ENCODE measurements at regions not wholly inside any gene's neighbourhood (a gene's known extent, or its start where the extent isn't known, plus 50 kb on each side); places are given as distances from the start of the nearest gene placed in this dataset.

GRCh38 chr3:65094723-65095122, 406.9 kb upstream of the ADAMTS9 start:
- no peak overlapping the region for H2AFZ ChIP-seq (ENCODE audit: low read depth, low read length)
- no peaks in the 10 kb centered on the region for H3K4me1 ChIP-seq (ENCODE audit: insufficient read depth, low read length)
- Mint-ChIP-seq H3K36me3 (ENCODE audit: low read depth, unreplicated experiment) (no peaks in the 10 kb centered on the region), H3K27ac (ENCODE audit: unreplicated experiment) (no peak overlapping the region), H3K4me3 (ENCODE audit: unreplicated experiment) (no peak overlapping the region), H3K4me1 (ENCODE audit: low read depth, unreplicated experiment) (no peaks in the 10 kb centered on the region), H3K27me3 (ENCODE audit: low read depth, unreplicated experiment) (peaks cover 4% of the 10 kb centered on the region), H3K9me3 (ENCODE audit: unreplicated experiment) (peaks cover 3% of the 10 kb centered on the region)
- H3K36me3 ChIP-seq (ENCODE audit: insufficient read depth, low read length) = no peaks in the 10 kb centered on the region
- TF ChIP-seq CTCF (IDR thresholded peaks at IDR 0.05; ENCODE audit: insufficient read depth, low read depth, low read length) (no peak), EZH2 (IDR thresholded peaks at IDR 0.05; ENCODE audit: insufficient read depth, low read length) (no peak)
- DNase-seq (ENCODE audit: low read depth) = no peak
- H3K4me2 ChIP-seq (ENCODE audit: low read length) = no peak overlapping the region
- no peak for FAIRE-seq
- H3K27ac ChIP-seq (ENCODE audit: low read depth, low read length) = no peak overlapping the region
- H3K4me3 ChIP-seq (ENCODE audit: insufficient read depth, low read depth, low read length) = no peak overlapping the region
- H3K79me2 ChIP-seq (ENCODE audit: insufficient read depth, low read length) = no peaks in the 10 kb centered on the region
- no peaks in the 10 kb centered on the region for H4K20me1 ChIP-seq (ENCODE audit: insufficient read depth, low read length)
- no peak overlapping the region for H3K9ac ChIP-seq (ENCODE audit: low read length)
- no peaks in the 10 kb centered on the region for H3K9me3 ChIP-seq (ENCODE audit: insufficient read depth, low read depth, low read length)
- no peaks in the 10 kb centered on the region for H3K27me3 ChIP-seq (ENCODE audit: insufficient read depth, low read length)

- H4K20me1 ChIP-seq (ENCODE audit: insufficient read depth, low read length) = no peaks in the 10 kb centered on the region
- peaks cover 4% of the 10 kb centered on the region for H3K27me3 Mint-ChIP-seq (ENCODE audit: low read depth, unreplicated experiment)
- H3K36me3 Mint-ChIP-seq (ENCODE audit: low read depth, unreplicated experiment) = no peaks in the 10 kb centered on the region
- H3K27me3 ChIP-seq (ENCODE audit: insufficient read depth, low read length) = no peaks in the 10 kb centered on the region
- peaks cover 3% of the 10 kb centered on the region for H3K9me3 Mint-ChIP-seq (ENCODE audit: unreplicated experiment)
- H3K4me1 Mint-ChIP-seq (ENCODE audit: low read depth, unreplicated experiment) = no peaks in the 10 kb centered on the region
- H3K27ac ChIP-seq (ENCODE audit: low read depth, low read length) = no peak overlapping the region
- no peak overlapping the region for H2AFZ ChIP-seq (ENCODE audit: low read depth, low read length)
- DNase-seq (ENCODE audit: low read depth) = no peak
- H3K27ac Mint-ChIP-seq (ENCODE audit: unreplicated experiment) = no peak overlapping the region
- no peak overlapping the region for H3K9ac ChIP-seq (ENCODE audit: low read length)
- H3K4me3 ChIP-seq (ENCODE audit: insufficient read depth, low read depth, low read length) = no peak overlapping the region
- H3K4me2 ChIP-seq (ENCODE audit: low read length) = no peak overlapping the region
- H3K4me1 ChIP-seq (ENCODE audit: insufficient read depth, low read length) = no peaks in the 10 kb centered on the region
- no peak overlapping the region for H3K4me3 Mint-ChIP-seq (ENCODE audit: unreplicated experiment)
- H3K36me3 ChIP-seq (ENCODE audit: insufficient read depth, low read length) = no peaks in the 10 kb centered on the region
- no peaks in the 10 kb centered on the region for H3K9me3 ChIP-seq (ENCODE audit: insufficient read depth, low read depth, low read length)
- FAIRE-seq = no peak
- TF ChIP-seq EZH2 (IDR thresholded peaks at IDR 0.05; ENCODE audit: insufficient read depth, low read length) (no peak), CTCF (IDR thresholded peaks at IDR 0.05; ENCODE audit: insufficient read depth, low read depth, low read length) (no peak)
- no peaks in the 10 kb centered on the region for H3K79me2 ChIP-seq (ENCODE audit: insufficient read depth, low read length)
Measured at GRCh38 chr3:65093641-65094040, 405.8 kb upstream of the ADAMTS9 start.

- no peaks in the 10 kb centered on the region for H3K79me2 ChIP-seq (ENCODE audit: insufficient read depth, low read length)
- H2AFZ ChIP-seq (ENCODE audit: low read depth, low read length) = no peak overlapping the region
- H3K9ac ChIP-seq (ENCODE audit: low read length) = no peak overlapping the region
- TF ChIP-seq EZH2 (IDR thresholded peaks at IDR 0.05; ENCODE audit: insufficient read depth, low read length) (no peak), CTCF (IDR thresholded peaks at IDR 0.05; ENCODE audit: insufficient read depth, low read depth, low read length) (no peak)
- Mint-ChIP-seq H3K27me3 (ENCODE audit: low read depth, unreplicated experiment) (peaks cover 7% of the 10 kb centered on the region), H3K4me3 (ENCODE audit: unreplicated experiment) (no peak overlapping the region), H3K4me1 (ENCODE audit: low read depth, unreplicated experiment) (no peaks in the 10 kb centered on the region), H3K9me3 (ENCODE audit: unreplicated experiment) (peaks cover 3% of the 10 kb centered on the region), H3K36me3 (ENCODE audit: low read depth, unreplicated experiment) (no peaks in the 10 kb centered on the region), H3K27ac (ENCODE audit: unreplicated experiment) (no peak overlapping the region)
- H3K4me2 ChIP-seq (ENCODE audit: low read length) = no peak overlapping the region
- no peak overlapping the region for H3K27ac ChIP-seq (ENCODE audit: low read depth, low read length)
- no peak overlapping the region for H3K4me3 ChIP-seq (ENCODE audit: insufficient read depth, low read depth, low read length)
- FAIRE-seq (no peak), DNase-seq (ENCODE audit: low read depth) (no peak)
- no peaks in the 10 kb centered on the region for H3K36me3 ChIP-seq (ENCODE audit: insufficient read depth, low read length)
- H4K20me1 ChIP-seq (ENCODE audit: insufficient read depth, low read length) = no peaks in the 10 kb centered on the region
- H3K27me3 ChIP-seq (ENCODE audit: insufficient read depth, low read length) = no peaks in the 10 kb centered on the region
- H3K4me1 ChIP-seq (ENCODE audit: insufficient read depth, low read length) = no peaks in the 10 kb centered on the region
- H3K9me3 ChIP-seq (ENCODE audit: insufficient read depth, low read depth, low read length) = no peaks in the 10 kb centered on the region
Measured at GRCh38 chr3:65091565-65091964, 403.8 kb upstream of the ADAMTS9 start.
